ENCODE measurements at regions not wholly inside any gene's neighbourhood (a gene's known extent, or its start where the extent isn't known, plus 50 kb on each side); places are given as distances from the start of the nearest gene placed in this dataset.

DNA sequence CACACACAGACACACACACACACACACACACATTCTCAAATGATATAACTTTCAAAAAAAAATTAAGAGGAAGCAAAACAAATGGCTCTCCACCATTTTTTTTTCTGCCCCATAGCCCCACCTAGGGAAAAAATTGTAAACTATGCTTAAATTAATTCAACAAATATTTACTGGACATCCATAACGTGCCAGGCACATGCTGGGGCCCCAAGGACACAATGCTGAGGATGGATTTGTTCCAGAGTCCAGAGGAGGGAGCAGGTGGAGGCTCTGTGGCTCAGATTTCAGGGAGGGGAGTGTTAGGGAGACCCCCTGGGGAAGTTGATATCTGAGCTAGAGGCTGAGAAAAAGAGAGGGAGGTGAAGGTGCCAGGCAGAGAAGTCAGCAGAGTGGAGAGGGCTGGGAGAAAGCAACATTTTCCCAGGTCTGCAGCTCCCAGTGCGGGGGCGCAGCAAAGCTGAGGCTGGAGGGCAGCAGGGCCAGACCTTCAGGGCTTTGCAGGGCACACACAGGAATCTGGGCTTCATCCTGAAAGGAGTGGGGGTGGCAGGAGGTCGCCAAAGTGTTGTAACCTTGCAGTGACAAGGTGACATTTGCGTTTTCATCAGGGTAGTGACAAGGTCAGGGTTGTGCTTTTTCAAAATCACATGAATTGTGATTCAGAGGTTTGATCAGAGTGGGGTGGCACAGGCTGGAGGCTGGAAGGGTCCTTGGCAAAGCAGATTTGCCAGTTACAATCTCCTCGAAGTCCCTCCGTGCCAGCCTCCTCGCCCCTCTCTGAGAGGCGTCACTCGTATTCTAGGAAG lies 261.6 kb downstream of the WDR11 start:
- TF ChIP-seq, protein P1, sequence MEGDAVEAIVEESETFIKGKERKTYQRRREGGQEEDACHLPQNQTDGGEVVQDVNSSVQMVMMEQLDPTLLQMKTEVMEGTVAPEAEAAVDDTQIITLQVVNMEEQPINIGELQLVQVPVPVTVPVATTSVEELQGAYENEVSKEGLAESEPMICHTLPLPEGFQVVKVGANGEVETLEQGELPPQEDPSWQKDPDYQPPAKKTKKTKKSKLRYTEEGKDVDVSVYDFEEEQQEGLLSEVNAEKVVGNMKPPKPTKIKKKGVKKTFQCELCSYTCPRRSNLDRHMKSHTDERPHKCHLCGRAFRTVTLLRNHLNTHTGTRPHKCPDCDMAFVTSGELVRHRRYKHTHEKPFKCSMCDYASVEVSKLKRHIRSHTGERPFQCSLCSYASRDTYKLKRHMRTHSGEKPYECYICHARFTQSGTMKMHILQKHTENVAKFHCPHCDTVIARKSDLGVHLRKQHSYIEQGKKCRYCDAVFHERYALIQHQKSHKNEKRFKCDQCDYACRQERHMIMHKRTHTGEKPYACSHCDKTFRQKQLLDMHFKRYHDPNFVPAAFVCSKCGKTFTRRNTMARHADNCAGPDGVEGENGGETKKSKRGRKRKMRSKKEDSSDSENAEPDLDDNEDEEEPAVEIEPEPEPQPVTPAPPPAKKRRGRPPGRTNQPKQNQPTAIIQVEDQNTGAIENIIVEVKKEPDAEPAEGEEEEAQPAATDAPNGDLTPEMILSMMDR (IDR thresholded peaks at IDR 0.05; ENCODE audit: insufficient read depth, low read length, poor library complexity, severe bottlenecking) = no peak
- no peak for TF ChIP-seq EZH2phosphoT487 (conservative IDR thresholded peaks at IDR 0.05; ENCODE audit: low read length)
